ENCODE measurements at regions not wholly inside any gene's neighbourhood (a gene's known extent, or its start where the extent isn't known, plus 50 kb on each side); places are given as distances from the start of the nearest gene placed in this dataset.

GRCh38 chr16:22751685-22752084, 62.3 kb upstream of the HS3ST2 start:
- Histone ChIP-seq H3K36me3 (no peaks in the 10 kb centered on the region), H3K4me1 (ENCODE audit: control insufficient read depth in 1 of 2, low read depth in 2 of 2) (no peaks in the 10 kb centered on the region), H3K4me3 (no peak overlapping the region), H3K9me3 (no peaks in the 10 kb centered on the region), H3K27ac (no peak overlapping the region), H3K27me3 (replicated peaks; ENCODE audit: insufficient read depth) (no peaks in the 10 kb centered on the region)
- DNase-seq (ENCODE audit: low spot score) (no peak), ATAC-seq (ENCODE audit: insufficient number of reproducible peaks, low FRiP score, low read depth) (no peak)
- no peak for TF ChIP-seq CTCF (IDR thresholded peaks at IDR 0.05)

- no peak overlapping the region for H3K4me3 ChIP-seq
- H3K4me1 ChIP-seq (ENCODE audit: control insufficient read depth in 1 of 2, low read depth in 2 of 2), result no peaks in the 10 kb centered on the region
- H3K27me3 ChIP-seq (replicated peaks; ENCODE audit: insufficient read depth), result no peaks in the 10 kb centered on the region
- H3K36me3 ChIP-seq, result no peaks in the 10 kb centered on the region
- no peaks in the 10 kb centered on the region for H3K9me3 ChIP-seq
- no peak for TF ChIP-seq CTCF (IDR thresholded peaks at IDR 0.05)
- H3K27ac ChIP-seq, result no peak overlapping the region
- DNase-seq (ENCODE audit: low spot score), result no peak
- ATAC-seq (ENCODE audit: insufficient number of reproducible peaks, low FRiP score, low read depth), result no peak
Measured at GRCh38 chr16:22753451-22753850, 60.5 kb upstream of the HS3ST2 start.

GRCh38 chr16:22754577-22754976, 59.4 kb upstream of the HS3ST2 start:
- no peaks in the 10 kb centered on the region for H3K27me3 ChIP-seq (replicated peaks; ENCODE audit: insufficient read depth)
- H3K36me3 ChIP-seq, result no peaks in the 10 kb centered on the region
- H3K27ac ChIP-seq, result no peak overlapping the region
- ATAC-seq (ENCODE audit: insufficient number of reproducible peaks, low FRiP score, low read depth) (no peak), DNase-seq (ENCODE audit: low spot score) (no peak)
- H3K4me3 ChIP-seq, result no peak overlapping the region
- H3K9me3 ChIP-seq, result no peaks in the 10 kb centered on the region
- no peaks in the 10 kb centered on the region for H3K4me1 ChIP-seq (ENCODE audit: control insufficient read depth in 1 of 2, low read depth in 2 of 2)
- TF ChIP-seq CTCF (IDR thresholded peaks at IDR 0.05), result no peak

GRCh38 chr16:22757202-22757601, 56.8 kb upstream of the HS3ST2 start:
- Histone ChIP-seq H3K36me3 (no peaks in the 10 kb centered on the region), H3K27ac (no peak overlapping the region), H3K27me3 (replicated peaks; ENCODE audit: insufficient read depth) (no peaks in the 10 kb centered on the region), H3K4me3 (no peak overlapping the region), H3K4me1 (ENCODE audit: control insufficient read depth in 1 of 2, low read depth in 2 of 2) (no peaks in the 10 kb centered on the region), H3K9me3 (no peaks in the 10 kb centered on the region)
- no peak for TF ChIP-seq CTCF (IDR thresholded peaks at IDR 0.05)
- DNase-seq (ENCODE audit: low spot score) (no peak), ATAC-seq (ENCODE audit: insufficient number of reproducible peaks, low FRiP score, low read depth) (no peak)

- H3K36me3 ChIP-seq, result no peaks in the 10 kb centered on the region
- no peak for TF ChIP-seq CTCF (IDR thresholded peaks at IDR 0.05)
- no peak overlapping the region for H3K4me3 ChIP-seq
- DNase-seq (ENCODE audit: low spot score), result no peak
- peaks cover 16 to 36% of the 10 kb centered on the region in 2 donors for H3K4me1 ChIP-seq (ENCODE audit: control insufficient read depth in 1 of 2, low read depth in 2 of 2)
- ATAC-seq (ENCODE audit: insufficient number of reproducible peaks, low FRiP score, low read depth), result no peak
- H3K9me3 ChIP-seq, result no peaks in the 10 kb centered on the region
- H3K27ac ChIP-seq, result no peak overlapping the region
- no peaks in the 10 kb centered on the region for H3K27me3 ChIP-seq (replicated peaks; ENCODE audit: insufficient read depth)
Measured at GRCh38 chr16:22762486-22762885, 51.5 kb upstream of the HS3ST2 start.

Measured in thoracic aorta (tissue), 2 donors.